Panc1 (cell line): ENCODE measurements at regions not wholly inside any gene's neighbourhood (a gene's known extent, or its start where the extent isn't known, plus 50 kb on each side); places are given as distances from the start of the nearest gene placed in this dataset.

Experiments
- CTCF ChIP-seq: fragments of 450-650 bp; IDR thresholded peaks from 2 replicates; pipeline ENCODE4 v1.5.1; 2017; ENCODE audit warnings: mild to moderate bottlenecking
- POLR2AphosphoS5 ChIP-seq: IDR thresholded peaks from 2 replicates; pipeline ENCODE4 v1.6.1; 2012; ENCODE audit warnings: mild to moderate bottlenecking, low read depth, low read length, moderate library complexity
- REST ChIP-seq, 2 experiments: IDR thresholded peaks; 2 replicates each; pipeline ENCODE4 v1.6.1; 2011 to 2012; ENCODE audit warnings: low read depth in 2 of 2, control low read depth in 1 of 2, low read length in 1 of 2, mild to moderate bottlenecking in 1 of 2, moderate library complexity in 1 of 2; ENCODE audit not compliant: insufficient read depth in 1 of 2
- TCF7L2 ChIP-seq: IDR thresholded peaks from 2 replicates; pipeline ENCODE4 v1.6.1; 2011; ENCODE audit warnings: mild to moderate bottlenecking, low read depth, low read length, inconsistent platforms

- no peak for TF ChIP-seq CTCF
- TF ChIP-seq POLR2AphosphoS5, result no peak
- TF ChIP-seq REST (IDR thresholded peaks at IDR 0.05; ENCODE audit: insufficient read depth in 1 of 2, low read depth in 2 of 2, low read length in 1 of 2), result no peak
- no peak for TF ChIP-seq TCF7L2
Observed at GRCh38 chr2:223238301-223238700, 186.3 kb downstream of the KCNE4 start.
